Activated T-cell treated with anti-CD3 and anti-CD28 coated beads, Interleukin-2, amount 50 U/mL, for 24 hours (primary cell): ENCODE measurements at regions not wholly inside any gene's neighbourhood (a gene's known extent, or its start where the extent isn't known, plus 50 kb on each side); places are given as distances from the start of the nearest gene placed in this dataset.
"Not testable (repeated sequence)": the region's sequence is repeated elsewhere in the genome, so short reads cannot be mapped to it uniquely, and the experiment has no call there.

Experiments
- DNase-seq: peaks from one replicate; pipeline ENCODE4 v3.0.0-alpha.2; 2020
- H3K27ac Mint-ChIP-seq: 2 replicates; pipeline ENCODE4 v1.8.0; 2020; ENCODE audit warnings: mild to moderate bottlenecking, mixed read lengths
- H3K27me3 Mint-ChIP-seq: 2 replicates; pipeline ENCODE4 v1.8.0; 2020; ENCODE audit warnings: mixed read lengths
- H3K36me3 Mint-ChIP-seq: 2 replicates; pipeline ENCODE4 v1.8.0; 2020; ENCODE audit warnings: low read depth, mixed read lengths
- H3K4me1 Mint-ChIP-seq: 2 replicates; pipeline ENCODE4 v1.8.0; 2020; ENCODE audit warnings: low read depth, mixed read lengths
- H3K4me3 Mint-ChIP-seq: 2 replicates; pipeline ENCODE4 v1.8.0; 2020; ENCODE audit warnings: mild to moderate bottlenecking, moderate library complexity, mixed read lengths
- H3K9me3 Mint-ChIP-seq: 2 replicates; pipeline ENCODE4 v1.8.0; 2020; ENCODE audit warnings: mixed read lengths

GRCh38 chr4:174408841-174409552 lies 113.3 kb downstream of the HPGD start:
- Mint-ChIP-seq H3K27ac (no peak overlapping the region), H3K4me3 (no peak overlapping the region), H3K9me3 (no peaks in the 10 kb centered on the region), H3K4me1 (no peaks in the 10 kb centered on the region), H3K27me3 (no peaks in the 10 kb centered on the region), H3K36me3 (no peaks in the 10 kb centered on the region)
- DNase-seq, result no peak

- DNase-seq, result no peak
- no peaks in the 10 kb centered on the region for H3K27me3 Mint-ChIP-seq
- no peaks in the 10 kb centered on the region for H3K36me3 Mint-ChIP-seq
- no peak overlapping the region for H3K4me3 Mint-ChIP-seq
- no peak overlapping the region for H3K27ac Mint-ChIP-seq
- no peaks in the 10 kb centered on the region for H3K4me1 Mint-ChIP-seq
- no peaks in the 10 kb centered on the region for H3K9me3 Mint-ChIP-seq
Observed at GRCh38 chr4:174406383-174406782, 115.9 kb downstream of the HPGD start.

DNA sequence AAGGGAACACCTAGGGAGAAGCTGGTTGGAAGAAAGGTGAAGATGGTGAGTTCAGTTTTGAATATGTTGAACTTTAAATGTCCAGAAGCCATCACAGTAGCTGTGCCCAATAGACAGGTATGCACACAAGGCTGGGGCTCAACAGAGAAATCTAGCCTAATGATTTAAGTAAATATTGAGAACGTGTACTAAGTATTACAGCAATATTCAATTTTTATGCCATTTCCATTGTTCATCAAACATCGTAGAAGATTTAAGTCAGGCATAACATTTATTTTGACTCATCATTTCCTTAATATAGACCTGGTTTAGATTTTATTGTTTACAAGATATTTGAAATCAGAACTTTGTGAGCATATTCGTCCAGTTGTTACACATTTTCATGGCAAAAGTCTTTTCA lies 116.4 kb downstream of the HPGD start:
- no peaks in the 10 kb centered on the region for H3K4me1 Mint-ChIP-seq
- H3K36me3 Mint-ChIP-seq, result no peaks in the 10 kb centered on the region
- no peak overlapping the region for H3K27ac Mint-ChIP-seq
- no peak overlapping the region for H3K4me3 Mint-ChIP-seq
- H3K27me3 Mint-ChIP-seq, result no peaks in the 10 kb centered on the region
- H3K9me3 Mint-ChIP-seq, result no peaks in the 10 kb centered on the region
- DNase-seq, result no peak

DNA sequence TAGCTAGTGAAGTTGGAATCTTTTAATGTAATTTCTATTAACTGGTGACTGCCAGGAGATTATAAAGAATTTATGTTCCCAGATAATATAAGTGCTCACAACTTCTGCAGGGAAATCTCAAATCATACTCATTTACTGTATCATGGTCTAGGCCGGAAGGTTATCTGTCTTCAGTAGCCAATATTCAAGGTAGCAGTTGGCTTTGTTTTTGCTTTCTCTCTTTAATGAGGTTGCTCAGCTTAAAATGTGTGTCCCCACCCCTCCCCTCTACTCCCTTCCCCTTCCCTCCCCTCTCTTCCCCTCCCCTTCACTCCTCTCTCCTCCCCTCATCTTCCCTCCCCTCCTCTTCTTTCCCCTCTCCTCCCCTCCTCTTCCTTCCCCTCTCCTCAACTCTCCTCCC lies 117.6 kb downstream of the HPGD start:
- Mint-ChIP-seq H3K27ac (no peak overlapping the region), H3K4me3 (no peak overlapping the region)

DNA sequence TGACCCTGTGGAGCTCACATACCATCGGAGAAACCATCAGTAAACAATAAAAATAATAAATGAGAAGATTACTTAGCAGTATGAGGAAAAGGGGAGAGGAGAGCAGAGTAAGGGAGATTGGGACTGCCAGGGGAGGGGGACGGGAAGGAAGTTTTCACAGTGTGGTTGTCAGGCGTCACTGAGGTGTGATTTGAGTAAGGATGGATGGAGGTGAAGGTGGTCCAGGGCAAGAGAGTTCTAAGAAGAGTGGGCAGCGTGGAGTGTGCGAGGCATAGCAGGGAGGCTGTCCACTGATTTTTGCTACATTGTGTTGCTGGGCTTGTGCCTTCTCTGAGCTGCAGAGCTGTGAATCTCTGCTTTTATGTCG lies 119.1 kb downstream of the HPGD start:
- no peak for DNase-seq
- Mint-ChIP-seq H3K9me3 (no peaks in the 10 kb centered on the region), H3K27ac (no peak overlapping the region), H3K27me3 (no peaks in the 10 kb centered on the region), H3K4me3 (no peak overlapping the region), H3K36me3 (no peaks in the 10 kb centered on the region), H3K4me1 (no peaks in the 10 kb centered on the region)

More for the DNA sequence above, 117.6 kb downstream of the HPGD start:
- Mint-ChIP-seq H3K9me3 (no peaks in the 10 kb centered on the region), H3K27me3 (no peaks in the 10 kb centered on the region), H3K36me3 (no peaks in the 10 kb centered on the region), H3K4me1 (no peaks in the 10 kb centered on the region)
- DNase-seq, result no peak

- Mint-ChIP-seq H3K4me1 (no peaks in the 10 kb centered on the region), H3K36me3 (no peaks in the 10 kb centered on the region), H3K27me3 (no peaks in the 10 kb centered on the region), H3K27ac (no peak overlapping the region), H3K9me3 (no peaks in the 10 kb centered on the region), H3K4me3 (no peak overlapping the region)
- no peak for DNase-seq
Observed at GRCh38 chr4:174402470-174403176, 118.9 kb downstream of the CEP44 start.

DNA sequence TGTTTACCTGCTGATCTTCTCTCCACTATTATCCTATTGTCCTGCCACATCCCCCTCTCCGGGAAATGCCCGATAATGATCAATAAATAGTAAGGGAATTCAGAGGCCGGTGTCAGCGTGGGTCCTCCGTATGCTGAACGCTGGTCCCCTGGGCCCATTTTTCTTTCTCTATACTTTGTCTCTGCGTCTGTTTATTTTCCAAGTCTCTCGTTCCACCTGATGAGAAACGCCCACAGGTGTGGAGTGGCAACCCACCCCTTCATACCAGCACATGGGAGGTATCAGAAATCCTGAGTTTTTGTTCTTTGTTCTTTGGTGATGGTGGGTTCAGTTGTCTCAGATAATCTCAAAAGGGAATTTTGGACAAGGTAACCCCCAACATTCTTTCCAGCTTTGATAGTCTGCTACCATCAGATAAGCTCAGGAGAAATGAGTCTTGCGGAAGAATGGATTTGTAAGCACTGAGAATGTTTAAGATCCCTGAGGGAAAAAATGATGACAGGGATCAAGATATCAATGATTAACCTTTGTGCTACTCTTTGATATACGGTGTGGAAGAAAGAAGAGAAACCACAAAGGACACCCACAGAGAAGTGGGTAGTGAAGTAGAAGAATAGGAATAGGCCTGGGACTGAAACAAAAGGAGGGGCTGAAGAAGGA lies 117.9 kb downstream of the CEP44 start:
- Mint-ChIP-seq H3K4me1 (no peaks in the 10 kb centered on the region), H3K9me3 (no peaks in the 10 kb centered on the region), H3K4me3 (no peak overlapping the region), H3K27me3 (peaks cover 3% of the 10 kb centered on the region), H3K27ac (no peak overlapping the region), H3K36me3 (no peaks in the 10 kb centered on the region)
- DNase-seq, result no peak

GRCh38 chr4:174400603-174401302 lies 117.0 kb downstream of the CEP44 start:
- not testable (repeated sequence) for H3K27ac Mint-ChIP-seq, H3K27me3 Mint-ChIP-seq, H3K4me1 Mint-ChIP-seq, H3K36me3 Mint-ChIP-seq, H3K9me3 Mint-ChIP-seq, DNase-seq, H3K4me3 Mint-ChIP-seq

GRCh38 chr4:174398728-174399127 lies 115.0 kb downstream of the CEP44 start:
- no peaks in the 10 kb centered on the region for H3K36me3 Mint-ChIP-seq

GRCh38 chr4:174397366-174398155 lies 113.8 kb downstream of the CEP44 start:
- Mint-ChIP-seq H3K36me3 (no peaks in the 10 kb centered on the region), H3K4me1 (peaks cover 8% of the 10 kb centered on the region), H3K9me3 (no peaks in the 10 kb centered on the region), H3K27ac (no peak overlapping the region), H3K4me3 (no peak overlapping the region), H3K27me3 (peaks cover 3% of the 10 kb centered on the region)
- DNase-seq, result no peak

More at GRCh38 chr4:174398728-174399127, 115.0 kb downstream of the CEP44 start:
- H3K4me3 Mint-ChIP-seq, result no peak overlapping the region
- H3K27me3 Mint-ChIP-seq, result peaks cover 3% of the 10 kb centered on the region
- no peaks in the 10 kb centered on the region for H3K9me3 Mint-ChIP-seq
- peaks cover 8% of the 10 kb centered on the region for H3K4me1 Mint-ChIP-seq
- DNase-seq, result no peak
- no peak overlapping the region for H3K27ac Mint-ChIP-seq

GRCh38 chr4:174396599-174397110 lies 112.9 kb downstream of the CEP44 start:
- Mint-ChIP-seq H3K36me3 (no peaks in the 10 kb centered on the region), H3K4me3 (no peak overlapping the region), H3K27me3 (peaks cover 3% of the 10 kb centered on the region), H3K9me3 (no peaks in the 10 kb centered on the region), H3K27ac (no peak overlapping the region), H3K4me1 (peaks cover 8% of the 10 kb centered on the region)
- DNase-seq, result no peak

DNA sequence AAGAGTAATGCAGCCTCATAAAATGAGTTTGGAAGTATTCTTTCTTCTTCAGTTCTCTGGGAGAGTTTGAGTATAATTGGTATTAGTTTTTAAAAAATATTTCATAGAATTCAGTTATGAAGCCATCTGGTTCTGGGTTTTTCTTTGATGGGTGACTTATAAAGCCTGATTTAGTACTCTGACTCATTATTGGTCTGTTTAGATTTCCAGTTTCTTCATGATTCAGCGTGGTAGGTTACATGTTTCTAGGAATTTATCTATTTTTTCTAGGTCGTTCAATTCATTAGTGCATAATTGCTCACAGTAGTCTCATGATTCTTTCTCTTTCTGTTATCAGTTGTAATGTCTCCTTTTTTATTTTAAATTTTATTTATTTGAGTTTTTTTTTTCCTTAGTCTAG lies 111.2 kb downstream of the CEP44 start:
- no peak overlapping the region for H3K27ac Mint-ChIP-seq
- H3K36me3 Mint-ChIP-seq, result no peaks in the 10 kb centered on the region
- no peak overlapping the region for H3K4me3 Mint-ChIP-seq
- DNase-seq, result no peak
- peaks cover 3% of the 10 kb centered on the region for H3K27me3 Mint-ChIP-seq
- H3K4me1 Mint-ChIP-seq, result peaks cover 8% of the 10 kb centered on the region
- no peaks in the 10 kb centered on the region for H3K9me3 Mint-ChIP-seq

GRCh38 chr4:174389439-174389838 lies 105.7 kb downstream of the CEP44 start:
- H3K27ac Mint-ChIP-seq, result no peak overlapping the region
- H3K36me3 Mint-ChIP-seq, result no peaks in the 10 kb centered on the region
- H3K27me3 Mint-ChIP-seq, result no peaks in the 10 kb centered on the region
- peaks cover 6% of the 10 kb centered on the region for H3K4me1 Mint-ChIP-seq
- DNase-seq, result no peak
- no peaks in the 10 kb centered on the region for H3K9me3 Mint-ChIP-seq
- no peak overlapping the region for H3K4me3 Mint-ChIP-seq
